C1 segment of cervical spinal cord (tissue), 14 donors: ENCODE measurements at regions not wholly inside any gene's neighbourhood (a gene's known extent, or its start where the extent isn't known, plus 50 kb on each side); places are given as distances from the start of the nearest gene placed in this dataset.

ENCODE experiments used
- DNase-seq, 14 donors: peaks; one replicate each; lab custom pipeline; 2025; lab: John Stamatoyannopoulos, UW

DNA sequence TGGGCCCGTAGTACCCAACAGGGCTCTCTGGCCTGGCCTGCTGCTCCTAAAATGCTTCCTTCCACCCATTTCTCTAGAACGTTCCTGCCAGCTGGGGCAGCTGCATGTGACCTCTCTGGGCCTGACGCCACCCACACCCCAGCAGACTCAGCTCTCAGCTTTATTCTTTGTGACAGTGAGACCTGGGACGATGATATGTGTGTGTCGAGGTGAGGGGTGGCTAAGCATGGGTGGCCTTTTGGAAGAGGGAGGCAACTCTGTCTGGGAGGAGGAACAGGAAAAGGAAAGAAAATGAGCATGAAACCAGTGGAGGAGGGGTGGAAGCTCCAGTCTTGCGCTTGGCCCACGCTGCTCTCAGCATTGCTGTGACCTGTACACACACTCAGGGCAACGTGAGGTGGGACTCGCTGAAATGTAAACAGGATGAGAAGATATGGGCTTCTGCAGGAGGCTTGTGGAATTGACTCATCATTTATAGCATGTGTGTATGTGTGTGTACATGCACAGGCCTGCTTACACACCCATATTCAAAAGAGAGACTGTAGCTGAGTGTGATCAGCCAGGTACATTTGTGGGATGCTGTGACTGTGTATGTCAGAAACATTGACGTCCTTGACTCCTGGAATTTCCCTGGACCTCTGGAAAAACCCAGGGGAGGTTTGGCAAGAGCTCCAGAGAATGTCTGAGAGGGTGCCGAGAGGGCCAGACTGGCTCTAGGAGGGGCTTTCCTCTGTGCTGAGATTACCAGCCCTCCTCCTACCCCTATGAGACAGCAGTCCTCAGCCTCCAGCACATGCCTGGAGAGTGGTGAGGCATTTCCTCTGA is 137.9 kb downstream of the PJA1 start:
- no peak for DNase-seq

DNA sequence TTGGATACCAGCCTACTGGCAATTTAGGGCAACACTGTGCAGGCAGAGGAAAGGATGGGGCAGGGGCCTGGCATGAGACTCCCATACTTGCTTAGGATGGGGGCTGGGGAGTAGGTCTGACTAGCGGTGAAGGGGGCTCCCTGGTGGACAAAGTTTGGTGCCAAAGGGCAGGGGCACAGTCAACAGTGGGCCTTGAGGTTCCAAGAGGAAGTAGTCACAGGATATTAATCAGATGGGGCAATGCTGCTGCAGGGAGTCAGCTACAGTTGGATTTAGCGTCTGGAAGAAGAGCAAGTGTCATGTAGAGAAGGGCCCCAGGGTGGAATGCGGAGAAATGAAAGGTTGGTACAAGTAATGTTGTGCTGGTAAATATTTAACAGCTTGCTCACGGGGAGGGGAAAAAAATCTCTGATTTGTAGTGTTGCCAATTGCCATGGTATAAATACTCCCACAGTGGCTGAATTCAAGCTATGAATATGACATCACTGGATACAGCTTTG is 139.4 kb downstream of the PJA1 start:
- DNase-seq, result no peak

DNA sequence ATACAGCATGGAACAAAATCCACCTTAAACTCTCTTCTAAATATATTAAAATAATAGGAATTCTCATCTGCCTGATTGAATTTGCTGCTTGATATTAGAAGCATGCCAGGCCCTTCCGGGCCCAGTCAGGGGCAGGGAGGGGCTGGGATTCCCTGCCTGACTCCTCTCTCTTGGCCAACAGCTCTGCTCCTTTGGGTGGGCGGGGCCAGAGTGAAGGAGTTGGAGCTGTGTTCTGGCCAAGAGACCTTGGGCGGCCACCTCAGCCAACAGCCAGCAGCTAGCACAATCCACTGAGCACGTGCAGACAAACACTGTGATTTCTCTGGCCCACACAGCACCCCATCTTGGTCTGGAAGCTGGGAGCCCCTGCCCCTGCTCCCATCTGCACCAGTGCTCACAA is 140.3 kb downstream of the PJA1 start:
- no peak for DNase-seq

DNA sequence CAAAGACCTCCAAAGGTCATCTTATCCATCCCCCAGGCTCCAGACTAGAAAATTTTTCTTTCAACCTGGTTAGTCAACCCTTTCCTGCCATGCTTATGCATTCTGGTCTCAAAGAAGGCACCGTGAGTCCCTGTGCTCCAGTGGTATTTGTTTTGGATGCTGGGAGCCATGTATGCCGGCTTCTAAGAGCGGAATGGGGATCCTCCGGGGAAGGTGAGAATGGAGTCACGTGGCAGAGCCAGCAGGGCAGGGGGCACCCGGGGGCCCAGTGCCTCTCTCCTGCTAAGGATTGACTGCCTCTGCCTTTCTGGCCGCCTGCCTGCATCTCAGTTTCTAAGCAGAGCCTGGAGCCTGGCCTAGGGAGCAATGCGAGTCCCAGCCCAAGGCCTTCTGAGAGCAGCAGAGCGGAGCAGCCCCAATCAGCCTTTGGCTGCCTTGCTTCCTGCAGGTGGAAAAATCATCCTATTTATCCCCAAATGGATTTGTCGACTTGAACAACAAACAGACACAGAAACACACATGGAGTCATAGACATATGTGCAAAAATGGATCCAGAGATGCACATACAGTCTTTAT is 141.0 kb downstream of the PJA1 start:
- DNase-seq, result no peak

DNA sequence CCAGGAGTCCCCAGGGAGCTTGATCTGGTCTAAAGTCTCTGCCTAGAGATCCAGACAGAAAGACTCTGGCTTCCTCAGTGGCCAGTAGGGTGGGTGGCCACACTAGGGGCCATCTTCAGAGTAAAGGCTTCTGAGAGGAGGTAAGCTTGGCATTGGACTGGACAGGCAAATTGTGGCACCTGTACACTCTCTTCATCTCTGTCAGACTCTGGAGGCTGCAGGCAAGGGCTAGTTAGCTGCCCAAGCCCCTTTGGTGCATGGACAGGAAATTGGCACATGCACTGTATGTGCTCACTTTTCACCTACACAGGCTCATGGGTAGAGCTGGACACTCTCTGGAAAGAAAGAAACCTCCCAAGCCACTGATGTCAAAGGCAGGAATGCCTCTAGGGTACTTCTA is 142.8 kb downstream of the PJA1 start:
- DNase-seq, result no peak

DNA sequence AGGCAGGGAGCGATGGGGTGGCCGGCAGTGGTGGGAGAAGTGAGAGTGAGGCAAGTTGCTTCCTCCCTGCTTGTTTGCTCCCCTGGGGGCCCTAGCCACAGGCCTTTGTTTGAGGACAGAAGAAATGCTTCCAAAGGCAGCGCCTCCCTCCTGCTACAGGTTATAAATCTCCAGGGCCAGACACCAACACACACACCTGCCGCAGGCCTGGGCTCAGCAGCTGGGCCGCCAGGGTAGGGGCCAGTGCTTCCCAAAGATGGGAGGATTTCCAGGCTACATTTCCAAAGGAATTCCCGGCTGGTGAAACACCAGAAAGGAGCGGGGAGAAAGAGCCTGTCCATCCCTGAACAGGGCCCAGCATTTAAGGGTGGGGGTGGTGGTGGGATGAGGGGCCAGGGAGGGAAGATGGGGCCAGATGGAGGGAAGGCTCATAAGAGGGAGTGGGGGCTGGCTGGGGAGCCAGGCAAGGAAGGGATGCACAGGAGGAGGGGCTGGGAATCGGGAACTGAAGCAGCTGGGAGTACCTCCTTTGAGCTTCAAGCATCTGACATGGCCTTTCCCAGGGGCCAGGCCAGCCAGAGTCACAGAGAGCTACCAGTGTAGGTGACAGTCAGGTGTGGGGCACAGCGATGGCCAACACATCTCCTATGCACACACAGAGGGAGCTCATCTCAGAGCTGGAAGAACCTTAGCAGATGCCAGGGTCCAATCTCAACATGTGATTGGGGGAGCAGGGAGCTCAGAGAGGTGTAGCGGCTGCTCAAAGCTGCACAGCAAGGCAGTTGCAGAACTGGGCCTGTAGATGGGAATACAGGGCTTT is 143.9 kb downstream of the PJA1 start:
- no peak for DNase-seq

DNA sequence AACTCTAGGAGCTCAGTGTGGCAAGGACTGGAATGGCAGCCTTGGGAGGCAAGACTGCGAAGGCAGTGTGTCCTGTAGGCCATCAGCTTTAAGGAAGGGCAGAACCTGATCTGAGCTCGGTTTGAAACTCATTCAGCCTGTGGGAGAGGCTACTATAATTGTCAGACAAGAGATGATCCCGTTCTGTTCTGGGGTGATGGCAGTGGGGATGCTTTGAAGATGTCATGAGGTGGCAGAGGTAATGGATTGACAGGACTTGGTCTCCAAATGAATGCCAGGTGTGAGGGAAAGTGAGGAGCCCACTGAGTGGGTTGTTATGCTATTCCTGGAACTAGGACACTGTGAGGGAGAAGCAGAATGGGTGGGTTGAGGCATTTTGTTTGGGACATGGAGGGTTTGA is 144.9 kb downstream of the PJA1 start:
- DNase-seq, result no peak

DNA sequence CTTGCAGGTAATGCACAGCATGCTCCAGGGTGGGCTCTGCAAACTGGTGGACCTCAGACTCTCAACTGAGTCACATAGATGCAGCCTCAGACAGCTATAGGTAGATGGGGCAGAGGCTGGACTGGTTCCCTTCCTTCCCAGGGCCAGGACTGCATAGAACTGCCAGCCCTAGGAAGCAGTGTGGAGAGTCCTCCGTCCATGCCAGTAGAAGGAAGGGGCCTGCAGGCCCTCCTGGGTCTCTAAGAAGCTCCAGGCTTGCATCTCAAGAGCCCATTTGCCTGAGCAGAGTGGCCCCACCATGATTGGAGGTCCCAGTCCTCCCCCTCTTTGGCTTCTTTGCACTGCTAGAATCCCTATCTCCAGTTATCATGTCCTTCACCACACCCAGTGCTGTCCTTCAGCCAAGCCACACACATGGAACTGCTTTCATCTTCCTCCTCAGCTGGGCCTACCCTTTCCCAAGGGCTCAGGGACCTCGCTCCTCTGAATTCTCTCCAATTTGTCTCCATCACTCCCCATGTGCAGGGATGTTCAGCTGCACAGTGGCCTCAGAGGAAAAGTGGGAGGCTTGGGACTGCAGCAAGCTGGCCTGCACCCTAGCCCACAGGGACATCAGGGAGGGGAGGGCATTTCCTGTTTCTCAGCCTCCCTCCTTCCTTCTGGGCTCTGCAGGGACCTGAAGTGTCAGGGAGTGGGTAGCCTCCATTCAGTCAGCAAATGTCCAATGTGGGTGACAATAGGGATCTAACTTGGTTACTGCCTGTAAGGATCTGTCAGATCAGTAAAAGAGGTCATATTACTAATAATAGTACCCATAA is 146.0 kb downstream of the PJA1 start:
- DNase-seq, result no peak

DNA sequence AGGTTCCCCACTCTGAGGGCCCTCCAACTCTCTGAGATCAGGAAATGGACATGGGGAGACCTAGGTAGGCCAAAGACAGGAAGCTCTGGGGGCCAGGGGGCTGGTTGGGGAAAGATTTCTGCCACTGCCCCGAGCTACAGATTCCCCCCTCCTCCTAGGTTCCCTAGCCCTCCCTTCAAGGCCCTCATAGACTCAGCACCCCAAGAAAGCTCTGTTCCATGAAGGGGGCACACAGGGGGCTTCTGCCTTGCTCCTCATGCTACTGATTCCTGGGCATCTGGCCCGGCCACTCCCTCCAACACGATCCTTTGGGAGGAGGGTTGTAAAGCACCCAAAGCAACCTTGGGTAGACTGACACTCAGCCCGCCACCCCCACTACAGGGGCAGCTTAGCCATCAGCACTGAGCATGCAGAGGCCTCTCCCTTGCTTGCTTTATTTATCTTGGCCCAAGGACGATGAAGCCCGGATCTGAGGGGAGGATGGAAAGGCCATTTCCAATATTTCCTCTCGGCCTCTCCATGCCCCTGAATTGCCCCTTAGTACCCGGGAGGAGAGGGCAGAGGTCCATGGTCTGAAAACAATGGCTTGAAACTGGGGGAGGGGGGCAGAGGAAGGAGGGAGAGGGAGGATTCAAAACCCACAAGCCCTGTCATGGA is 146.7 kb downstream of the PJA1 start:
- no peak for DNase-seq

DNA sequence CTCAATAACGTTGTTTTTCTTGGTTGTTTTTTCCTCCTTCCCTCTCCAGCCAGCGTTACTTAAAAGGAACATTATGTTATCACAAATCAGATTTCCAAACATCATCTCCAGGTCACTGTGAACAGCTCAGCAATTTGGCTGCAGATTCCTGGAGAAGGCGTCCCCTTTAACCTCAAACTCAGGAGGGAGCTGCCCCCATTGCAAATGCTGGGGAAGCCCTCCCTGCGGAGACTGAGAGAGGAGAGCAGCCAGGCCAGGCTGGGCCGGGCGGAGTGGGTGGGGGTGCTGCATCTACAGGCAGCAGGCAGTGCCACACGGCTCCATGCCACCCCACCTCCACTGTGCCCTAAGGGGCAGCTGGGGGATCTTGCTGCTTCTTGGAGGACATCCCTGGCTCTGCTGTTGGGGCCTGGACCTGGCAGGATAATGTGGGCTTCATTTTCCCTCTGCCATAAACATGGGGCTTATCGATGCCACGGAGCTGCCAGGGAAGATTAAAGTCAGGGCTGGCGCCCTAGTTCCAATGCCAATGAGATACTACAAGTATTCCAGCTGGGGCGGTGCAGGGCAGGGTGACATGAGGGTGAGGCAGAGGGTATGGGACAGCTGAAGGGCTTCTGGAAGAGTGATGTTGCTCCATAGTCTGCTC is 148.8 kb downstream of the PJA1 start:
- DNase-seq, result no peak

DNA sequence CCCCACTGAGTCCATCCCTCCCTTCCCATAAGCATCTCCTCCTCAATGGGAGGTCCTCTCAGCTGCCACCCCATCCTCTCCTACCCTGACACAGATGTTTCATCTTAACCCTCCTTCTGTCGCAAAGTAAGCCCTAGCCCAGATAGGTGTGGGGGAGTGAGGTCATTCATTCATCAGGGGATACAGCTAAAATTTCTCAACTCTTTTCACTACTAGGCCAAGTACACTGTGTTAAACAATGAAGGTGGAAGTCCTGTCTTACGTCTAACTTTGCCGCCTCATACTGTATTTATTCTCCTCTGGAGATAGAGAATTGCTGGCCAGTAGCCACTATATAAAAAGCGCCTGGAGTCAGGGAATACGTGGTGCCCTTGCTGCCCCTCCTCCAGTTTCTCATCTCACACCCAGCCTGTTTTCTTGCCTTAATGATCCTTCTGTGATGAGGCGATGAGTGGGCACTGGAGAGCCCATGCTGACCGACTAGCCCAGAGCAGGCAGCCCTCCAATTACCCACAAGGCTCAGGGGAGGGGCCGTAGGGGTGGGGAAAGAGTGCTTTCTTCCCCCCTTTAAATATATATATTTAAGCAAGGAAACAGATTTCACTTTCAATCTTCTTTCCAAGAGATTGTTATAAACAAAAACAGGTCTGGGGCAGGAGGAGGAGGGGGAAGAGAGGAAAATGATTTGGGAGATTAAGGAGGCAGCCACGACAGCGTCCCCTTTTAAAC is 149.5 kb downstream of the PJA1 start:
- DNase-seq, result no peak

DNA sequence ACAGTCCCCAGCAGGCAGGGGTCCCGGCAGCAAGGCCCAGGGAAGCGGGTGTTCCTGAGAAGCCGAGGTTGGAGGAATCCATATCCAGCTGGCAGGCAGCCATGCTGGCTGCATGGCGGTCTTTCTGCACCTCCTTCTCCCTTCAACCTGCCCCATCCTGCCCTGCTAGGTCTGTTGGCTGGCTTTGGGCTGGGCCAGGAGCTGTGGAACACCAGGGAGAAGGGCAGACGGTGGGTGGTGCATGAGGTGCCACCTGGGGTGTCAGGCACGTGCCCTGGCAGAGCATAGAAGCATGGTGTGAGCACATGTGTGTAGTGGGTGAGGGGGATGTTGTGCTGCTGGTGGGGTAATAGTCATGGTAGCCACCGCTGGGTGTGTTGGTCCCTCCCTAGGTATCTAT is 150.1 kb downstream of the PJA1 start:
- DNase-seq, result no peak

DNA sequence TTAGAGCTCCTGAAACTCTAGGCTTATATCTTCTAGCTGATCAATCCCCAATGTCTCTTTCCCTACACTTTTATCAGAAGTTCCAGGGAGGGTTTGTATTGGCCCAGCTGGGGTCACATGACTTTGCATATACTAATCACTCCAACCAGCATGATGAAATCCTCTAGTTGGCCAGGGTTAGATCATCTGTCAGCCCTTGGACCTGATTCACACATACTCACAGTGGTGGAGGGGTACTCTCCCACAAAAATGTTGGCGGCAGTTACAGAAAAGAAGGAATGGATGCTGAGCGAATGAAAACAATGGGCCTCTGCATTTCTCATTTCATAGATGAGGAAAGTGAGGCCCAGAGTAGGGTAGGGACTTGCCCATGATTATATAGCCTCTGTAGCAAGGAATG is 151.1 kb downstream of the PJA1 start:
- DNase-seq, result no peak

DNA sequence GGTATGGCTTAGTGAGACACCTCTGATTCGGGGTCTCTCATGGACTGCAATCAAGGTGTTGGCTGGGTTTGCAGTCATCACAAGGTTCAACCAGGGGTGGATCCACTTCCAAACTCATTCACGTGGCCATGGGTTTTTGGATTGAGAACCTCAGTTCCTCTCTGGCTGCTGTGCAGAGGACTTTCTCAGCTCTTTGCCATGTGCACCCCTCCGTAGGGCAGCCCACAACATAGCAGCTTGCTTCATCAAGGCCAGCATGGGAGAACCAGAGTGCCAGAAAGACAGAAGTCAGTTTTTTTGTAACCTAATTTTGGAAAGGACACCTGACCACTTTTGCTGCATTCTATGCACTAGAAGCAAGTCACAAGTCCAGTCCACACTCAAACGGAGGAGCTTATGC is 154.9 kb downstream of the PJA1 start:
- no peak for DNase-seq

DNA sequence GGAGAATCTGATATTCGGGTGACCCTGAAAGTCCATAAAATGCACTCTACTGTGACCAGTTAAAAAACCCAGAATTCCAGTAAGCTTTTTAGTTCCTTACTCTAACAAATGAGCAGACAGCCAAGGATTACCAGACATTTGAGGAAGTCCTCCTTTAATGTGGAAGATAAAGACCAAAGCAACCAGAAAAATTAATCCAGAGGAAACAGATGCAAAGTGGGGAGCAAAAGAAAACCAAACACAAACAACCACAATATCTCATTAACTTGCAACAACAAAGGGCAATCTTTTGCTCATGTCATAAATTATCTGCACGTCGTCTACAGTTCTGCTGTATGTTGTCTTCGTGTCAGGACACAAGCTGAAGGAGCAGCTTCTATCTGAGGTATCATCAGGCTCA is 164.4 kb downstream of the PJA1 start:
- no peak for DNase-seq

DNA sequence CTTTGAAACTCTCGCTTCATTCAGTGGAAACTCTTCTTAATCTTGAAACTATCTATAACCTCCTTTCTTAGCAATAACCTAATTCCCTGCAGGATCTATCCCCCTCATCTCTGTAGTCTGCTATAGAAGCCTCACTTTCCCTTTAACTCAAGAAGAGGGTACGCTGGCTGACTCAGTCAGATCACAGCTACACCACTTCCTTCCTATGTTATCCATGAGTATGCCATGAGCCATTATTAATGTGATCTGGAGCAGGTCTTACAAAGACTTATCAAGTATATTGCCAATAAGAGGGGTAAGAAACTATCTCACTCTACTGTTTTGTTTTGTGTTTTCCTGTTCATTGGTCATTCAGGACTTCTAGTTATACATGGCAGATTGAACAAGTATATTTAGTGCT is 165.3 kb downstream of the PJA1 start:
- DNase-seq, result no peak

DNA sequence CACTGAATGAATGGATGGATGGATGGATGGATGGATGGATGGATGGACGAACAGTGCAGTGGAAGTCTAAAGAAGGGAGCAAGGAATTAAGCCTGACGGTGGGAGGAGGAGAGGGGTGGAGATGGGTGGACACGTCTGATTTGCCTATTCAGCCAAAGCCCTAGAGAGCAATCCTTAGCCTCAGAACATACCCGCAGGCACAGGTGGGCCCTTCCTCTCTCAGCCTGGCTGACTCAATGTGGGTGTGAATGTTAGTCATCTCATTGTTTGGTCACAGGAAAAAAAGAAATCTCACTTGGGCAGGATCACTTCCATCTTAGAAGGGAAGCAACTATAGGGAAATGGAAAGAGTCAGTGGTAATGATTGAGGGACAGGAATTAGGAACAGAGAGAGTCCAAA is 165.9 kb downstream of the PJA1 start:
- DNase-seq, result no peak

DNA sequence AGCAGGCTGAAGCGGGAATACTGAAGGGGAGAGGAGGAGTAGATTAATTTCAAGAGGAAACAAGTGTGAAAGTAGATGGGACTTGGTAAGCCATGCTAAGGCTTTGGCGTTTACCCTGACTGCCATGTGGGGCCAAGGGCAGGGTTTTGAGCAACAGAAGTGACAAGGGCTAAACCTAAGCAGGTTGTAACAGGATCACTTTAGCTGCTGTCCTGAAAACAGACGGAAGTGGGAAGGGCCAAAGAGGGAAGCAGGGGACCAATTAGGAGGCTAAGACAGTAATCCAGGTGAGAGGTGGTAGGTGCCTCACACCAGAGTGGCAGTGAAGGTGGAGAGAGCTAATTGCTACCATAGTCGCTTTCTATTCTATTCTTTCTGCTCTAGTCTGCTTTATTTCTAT is 166.5 kb downstream of the PJA1 start:
- no peak for DNase-seq

DNA sequence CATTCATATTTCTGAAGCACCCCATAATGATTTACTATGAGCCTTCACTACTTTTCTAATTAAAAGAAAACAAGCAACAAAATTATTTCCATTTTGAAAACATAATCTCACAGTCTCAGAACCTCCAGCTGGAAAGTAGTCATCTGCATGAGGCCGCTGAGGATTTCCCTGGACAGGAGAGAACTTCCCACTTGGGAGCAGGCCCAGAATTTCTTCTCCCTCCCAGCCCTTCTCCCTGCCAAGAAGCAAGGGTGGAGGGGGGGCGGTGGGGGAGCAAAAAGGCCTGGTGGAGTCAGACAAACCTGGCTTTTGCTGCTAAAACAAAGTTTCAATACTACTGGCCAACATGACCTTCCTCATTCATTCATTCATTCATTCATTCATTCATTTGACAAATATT is 167.3 kb downstream of the PJA1 start:
- peak in 1 of 14 donors; percentile 1 for DNase-seq

DNA sequence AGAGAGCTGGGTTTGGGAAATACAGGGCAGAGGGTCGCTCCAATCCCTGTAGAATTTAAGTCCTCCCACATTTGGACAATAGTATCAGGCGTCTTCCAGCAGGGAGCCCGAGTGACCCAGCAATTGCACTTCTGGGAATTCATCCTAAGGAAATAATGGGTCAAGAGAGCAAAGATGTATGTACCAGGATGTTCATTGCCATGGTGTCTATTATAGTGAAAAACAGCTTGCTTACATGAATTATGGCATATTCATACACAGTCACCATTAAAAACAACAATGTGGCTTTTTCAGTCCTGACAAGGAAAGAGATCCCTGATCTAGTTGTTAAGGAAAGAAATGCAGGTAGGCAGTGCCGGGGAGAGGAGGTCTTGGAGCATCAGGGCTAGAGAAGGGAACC is 167.7 kb downstream of the PJA1 start:
- DNase-seq, result no peak
